Esophagus squamous epithelium (tissue), 4 donors: ENCODE measurements at regions not wholly inside any gene's neighbourhood (a gene's known extent, or its start where the extent isn't known, plus 50 kb on each side); places are given as distances from the start of the nearest gene placed in this dataset.

ENCODE experiments used
- POLR2A ChIP-seq, 4 donors: fragments of 450-650 bp; IDR thresholded peaks; one replicate each; pipeline ENCODE4 v1.6.1; 2017; ENCODE audit warnings: antibody characterized with exemption in 4 of 4, mild to moderate bottlenecking in 4 of 4, moderate library complexity in 3 of 4
- TF ChIP-seq, protein P1 (sequence below), 6 experiments: fragments of 450-650 bp in 4 of 6; fragments of 200-600 bp in 2 of 6; sonication (generic) in 2 of 6; IDR thresholded peaks; one replicate each; pipeline ENCODE4 v1.5.1; 2016 to 2019; ENCODE audit warnings: antibody characterized with exemption in 6 of 6, mild to moderate bottlenecking in 4 of 6, moderate library complexity in 4 of 6

DNA sequence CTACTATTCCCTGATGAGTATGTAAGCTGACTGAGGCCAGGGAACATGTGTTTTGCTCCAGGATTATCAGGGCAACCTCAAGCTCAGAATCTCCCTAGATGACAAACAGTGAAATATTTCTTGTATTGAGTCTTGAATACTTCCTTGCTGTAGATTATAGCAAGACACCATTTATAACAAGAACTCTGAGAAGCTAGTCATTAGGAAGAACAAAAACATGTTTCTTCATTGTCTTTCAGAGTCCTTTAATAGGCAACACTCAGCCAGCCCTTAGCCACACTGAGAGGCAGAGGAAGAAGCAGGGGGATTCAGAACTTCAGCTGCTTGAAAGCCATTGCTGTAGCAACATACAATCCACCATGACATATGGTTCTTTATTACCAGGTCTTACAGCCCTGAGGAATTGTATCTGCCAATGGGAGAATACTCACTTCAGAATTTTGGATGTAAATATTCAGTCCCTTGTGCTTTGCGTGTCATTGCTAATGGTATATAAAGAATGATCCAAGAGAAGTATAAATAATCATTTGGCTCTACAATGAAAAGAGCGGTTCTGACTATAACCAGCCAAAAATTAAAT lies 117.5 kb upstream of the NCKAP5 start:
- TF ChIP-seq POLR2A (IDR thresholded peaks at IDR 0.05): no peak
- TF ChIP-seq, protein P1, sequence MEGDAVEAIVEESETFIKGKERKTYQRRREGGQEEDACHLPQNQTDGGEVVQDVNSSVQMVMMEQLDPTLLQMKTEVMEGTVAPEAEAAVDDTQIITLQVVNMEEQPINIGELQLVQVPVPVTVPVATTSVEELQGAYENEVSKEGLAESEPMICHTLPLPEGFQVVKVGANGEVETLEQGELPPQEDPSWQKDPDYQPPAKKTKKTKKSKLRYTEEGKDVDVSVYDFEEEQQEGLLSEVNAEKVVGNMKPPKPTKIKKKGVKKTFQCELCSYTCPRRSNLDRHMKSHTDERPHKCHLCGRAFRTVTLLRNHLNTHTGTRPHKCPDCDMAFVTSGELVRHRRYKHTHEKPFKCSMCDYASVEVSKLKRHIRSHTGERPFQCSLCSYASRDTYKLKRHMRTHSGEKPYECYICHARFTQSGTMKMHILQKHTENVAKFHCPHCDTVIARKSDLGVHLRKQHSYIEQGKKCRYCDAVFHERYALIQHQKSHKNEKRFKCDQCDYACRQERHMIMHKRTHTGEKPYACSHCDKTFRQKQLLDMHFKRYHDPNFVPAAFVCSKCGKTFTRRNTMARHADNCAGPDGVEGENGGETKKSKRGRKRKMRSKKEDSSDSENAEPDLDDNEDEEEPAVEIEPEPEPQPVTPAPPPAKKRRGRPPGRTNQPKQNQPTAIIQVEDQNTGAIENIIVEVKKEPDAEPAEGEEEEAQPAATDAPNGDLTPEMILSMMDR (IDR thresholded peaks at IDR 0.05): no peak
